GM19438 (cell line): ENCODE measurements at regions not wholly inside any gene's neighbourhood (a gene's known extent, or its start where the extent isn't known, plus 50 kb on each side); places are given as distances from the start of the nearest gene placed in this dataset.
"Not testable (repeated sequence)": the region's sequence is repeated elsewhere in the genome, so short reads cannot be mapped to it uniquely, and the experiment has no call there.

Experiments
- ATAC-seq: cut with Tn5 transposase; IDR thresholded peaks from one replicate; pipeline ENCODE4 v1.9.1; 2021; ENCODE audit warnings: low read depth; ENCODE audit not compliant: unreplicated experiment

GRCh38 chr7:69036301-69036700 is 562.0 kb upstream of the AUTS2 start:
- no peak for ATAC-seq

DNA sequence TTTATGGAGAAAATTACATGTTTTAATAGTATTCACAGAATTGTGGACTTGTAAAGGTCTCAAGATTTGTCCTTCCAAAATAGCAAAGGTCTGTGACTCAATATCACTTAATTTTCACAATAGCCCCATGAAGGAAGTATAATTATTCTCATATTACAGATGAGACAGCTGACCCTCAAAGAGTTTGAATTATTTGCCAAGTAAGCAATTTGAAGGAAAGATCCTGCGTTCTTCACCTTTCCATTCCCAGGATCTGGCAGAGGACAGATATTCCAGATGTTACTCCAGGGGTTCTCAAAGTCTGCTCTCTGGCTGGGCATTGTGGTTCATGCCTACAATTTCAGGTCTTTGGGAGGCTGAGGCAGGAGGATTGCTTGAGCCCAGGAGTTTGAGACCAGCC is 559.4 kb upstream of the AUTS2 start:
- no peak for ATAC-seq

- no peak for ATAC-seq
These were observed 556.1 kb upstream of the AUTS2 start for GRCh38 chr7:69042138-69042537.

GRCh38 chr7:69047151-69047754 is 551.0 kb upstream of the AUTS2 start:
- ATAC-seq: no peak

DNA sequence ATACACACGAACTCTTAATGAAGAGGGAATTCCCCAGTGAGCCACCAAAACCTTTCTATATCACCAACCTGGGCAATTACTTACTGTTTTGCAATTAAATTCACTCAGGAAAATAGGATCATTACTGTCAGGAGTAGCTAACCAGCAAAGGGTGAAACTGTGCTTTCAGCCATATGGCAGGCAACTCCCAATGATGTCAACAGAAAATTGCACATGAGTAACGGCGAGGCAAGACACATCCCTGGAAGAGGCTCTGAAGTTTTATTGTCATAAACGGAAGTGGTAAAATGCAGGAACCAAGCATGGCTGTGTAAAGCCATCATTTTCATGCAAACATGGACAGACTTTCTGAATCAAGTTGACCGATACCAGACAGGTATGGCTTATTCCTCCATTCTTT is 548.9 kb upstream of the AUTS2 start:
- no peak for ATAC-seq

GRCh38 chr7:69052447-69052846 is 545.8 kb upstream of the AUTS2 start:
- no peak for ATAC-seq

DNA sequence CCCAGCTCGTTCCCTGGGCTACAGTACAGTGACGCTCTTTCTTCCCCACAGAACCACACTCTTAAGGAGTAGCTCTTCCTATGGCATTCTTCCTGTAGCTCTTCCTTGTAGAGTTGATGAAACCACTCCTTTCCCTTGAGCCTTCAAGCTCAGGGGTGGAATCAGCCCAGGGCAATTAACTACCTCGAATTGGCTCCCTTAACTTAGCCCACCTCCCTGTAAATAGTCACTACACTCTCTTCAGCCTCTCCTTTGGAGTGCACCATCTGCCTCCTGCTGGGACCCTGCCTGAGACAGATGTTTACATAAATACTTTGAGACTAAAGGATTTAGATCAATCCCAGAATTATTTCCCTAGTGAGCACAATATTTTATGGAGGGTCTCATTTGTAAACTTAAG is 537.8 kb upstream of the AUTS2 start:
- ATAC-seq: no peak

DNA sequence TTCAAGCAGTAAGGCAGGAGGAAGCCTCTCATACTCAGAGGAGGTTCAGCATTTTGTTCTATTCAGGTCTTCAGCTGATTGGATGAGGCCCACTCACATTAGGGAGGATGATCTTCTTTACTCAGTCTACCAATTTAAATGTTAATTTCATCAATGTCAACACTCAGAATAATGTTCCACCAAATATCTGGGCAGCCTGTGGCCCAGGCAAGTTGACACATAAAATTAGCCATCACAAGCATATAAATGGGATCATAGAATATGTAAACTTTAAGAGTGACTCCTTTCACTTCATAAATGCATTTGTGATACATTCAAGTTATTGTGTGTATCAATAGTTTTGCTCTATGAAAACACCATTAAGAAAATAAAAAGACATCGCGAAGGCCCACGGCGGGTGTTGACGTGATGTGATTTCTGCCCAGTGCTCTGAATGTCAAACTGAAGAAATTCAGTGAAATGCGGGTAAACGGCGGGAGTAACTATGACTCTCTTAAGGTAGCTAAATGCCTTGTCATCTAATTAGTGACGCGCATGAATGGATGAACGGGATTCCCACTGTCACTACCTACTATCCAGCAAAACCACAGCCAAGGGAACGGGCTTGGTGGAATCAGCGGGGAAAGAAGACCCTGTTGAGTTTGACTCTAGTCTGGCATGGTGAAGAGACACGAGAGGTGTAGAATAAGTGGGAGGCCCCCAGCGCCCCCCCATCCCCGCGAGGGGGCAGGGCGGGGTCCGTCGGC is 536.1 kb upstream of the AUTS2 start:
- ATAC-seq: no peak

DNA sequence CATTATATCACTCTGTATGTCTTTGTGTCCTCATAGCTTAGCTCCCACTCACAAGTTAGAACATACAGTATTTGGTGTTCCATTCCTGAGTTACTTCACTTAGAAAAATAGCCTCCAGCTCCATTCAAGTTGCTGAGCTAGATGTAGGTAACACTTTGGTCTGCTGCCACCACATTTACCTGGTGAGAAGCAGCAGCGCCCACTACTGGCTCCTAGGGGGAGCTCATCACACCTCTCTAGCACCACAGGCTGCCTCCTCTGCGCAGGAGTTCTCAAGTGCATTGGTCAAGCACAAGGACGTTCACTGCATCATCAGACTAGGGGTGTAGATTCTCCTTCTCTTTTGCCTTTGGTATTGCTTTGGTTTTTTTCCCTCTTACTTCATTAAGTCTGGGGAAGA is 530.9 kb upstream of the AUTS2 start:
- ATAC-seq: no peak

DNA sequence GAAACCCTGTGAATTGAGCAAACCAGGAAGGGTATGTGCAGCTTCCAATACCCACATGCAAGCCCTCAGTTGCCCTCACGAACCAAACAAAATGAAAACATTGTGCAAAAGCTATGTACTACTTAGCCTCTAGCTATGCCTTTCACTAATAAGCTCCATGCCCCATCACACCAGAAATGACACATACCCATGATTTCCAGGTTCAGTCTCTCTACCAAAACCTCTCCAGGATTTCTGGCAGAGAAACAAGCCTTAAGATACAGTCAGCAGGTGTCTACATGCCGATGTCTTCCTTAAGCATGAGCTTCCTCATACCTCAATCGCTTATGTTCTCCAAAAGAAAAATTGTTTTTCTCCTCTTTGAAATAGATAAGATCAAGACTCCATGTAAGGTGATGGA is 527.8 kb upstream of the AUTS2 start:
- no peak for ATAC-seq

DNA sequence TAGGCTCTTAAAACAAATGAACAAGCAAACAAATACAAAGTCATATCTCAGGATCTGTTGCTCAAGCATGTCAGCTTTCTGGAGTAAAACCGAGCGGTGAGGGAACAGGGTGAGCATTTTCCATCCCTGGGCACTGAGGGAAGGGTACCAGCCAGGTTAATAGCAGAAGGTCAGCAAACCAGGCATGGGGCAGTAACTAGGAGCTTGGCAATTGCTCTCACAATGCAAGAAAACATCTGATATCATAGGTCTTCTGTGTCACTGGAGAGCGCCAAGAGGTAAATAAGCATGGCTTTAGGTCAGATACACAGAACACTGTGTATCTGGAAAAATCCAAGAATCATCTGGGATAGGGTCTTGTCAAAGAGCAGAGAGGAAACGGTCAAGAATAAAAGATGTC is 521.7 kb upstream of the AUTS2 start:
- ATAC-seq: no peak

DNA sequence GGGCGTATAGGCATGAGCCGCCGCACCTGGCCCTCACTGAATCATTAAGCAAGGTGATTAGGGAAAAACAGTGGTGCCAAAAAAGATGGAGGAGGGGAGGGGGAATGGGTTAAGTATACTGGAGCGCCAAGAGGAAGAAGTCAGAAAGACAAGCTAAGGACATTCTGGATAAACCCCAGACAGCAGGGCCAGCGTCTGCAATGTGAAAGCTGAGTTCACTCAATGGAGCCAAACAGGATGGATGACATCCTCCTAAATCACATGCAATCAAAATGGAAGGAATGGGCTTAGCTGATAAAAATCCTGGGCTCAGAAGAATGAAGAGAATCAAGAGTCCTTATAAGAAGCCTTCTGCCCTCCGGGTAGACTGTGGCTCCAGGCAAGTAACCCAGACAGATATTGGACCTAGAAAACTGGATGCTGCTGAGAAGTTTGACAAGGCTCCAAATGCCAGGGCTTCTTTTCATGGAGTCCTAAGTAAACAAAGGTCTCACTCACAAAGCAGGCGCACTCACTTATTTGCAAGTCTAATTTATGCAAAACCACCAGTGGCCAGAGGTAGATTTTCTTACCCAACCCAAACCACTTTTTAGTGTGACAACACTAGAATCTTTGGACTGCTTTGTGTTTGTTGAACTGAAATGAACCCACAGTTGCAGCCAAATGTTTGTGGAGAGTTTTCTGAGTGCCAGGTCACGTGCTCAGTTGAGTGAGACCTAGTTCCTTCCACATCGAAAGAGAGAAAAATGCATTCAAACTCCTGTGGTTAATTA is 519.1 kb upstream of the AUTS2 start:
- ATAC-seq: no peak

- not testable (repeated sequence) for ATAC-seq
These were observed 511.0 kb upstream of the AUTS2 start for GRCh38 chr7:69087281-69087680.

DNA sequence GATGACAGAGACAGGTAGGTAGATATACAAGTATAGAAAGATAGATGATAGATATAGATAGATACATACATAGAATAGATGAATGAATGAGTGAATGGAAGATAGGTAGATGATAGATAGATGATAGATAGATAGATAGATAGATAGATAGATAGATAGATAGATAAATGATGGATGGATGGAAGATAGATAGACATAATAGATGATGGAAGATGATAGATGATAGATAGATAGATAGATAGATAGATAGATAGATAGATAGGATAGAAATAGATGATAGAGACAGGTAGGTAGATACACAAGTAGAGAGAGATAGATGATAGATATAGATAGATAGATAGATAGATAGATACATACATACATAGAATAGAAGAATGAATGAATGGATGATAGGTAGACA is 510.1 kb upstream of the AUTS2 start:
- ATAC-seq: no peak

DNA sequence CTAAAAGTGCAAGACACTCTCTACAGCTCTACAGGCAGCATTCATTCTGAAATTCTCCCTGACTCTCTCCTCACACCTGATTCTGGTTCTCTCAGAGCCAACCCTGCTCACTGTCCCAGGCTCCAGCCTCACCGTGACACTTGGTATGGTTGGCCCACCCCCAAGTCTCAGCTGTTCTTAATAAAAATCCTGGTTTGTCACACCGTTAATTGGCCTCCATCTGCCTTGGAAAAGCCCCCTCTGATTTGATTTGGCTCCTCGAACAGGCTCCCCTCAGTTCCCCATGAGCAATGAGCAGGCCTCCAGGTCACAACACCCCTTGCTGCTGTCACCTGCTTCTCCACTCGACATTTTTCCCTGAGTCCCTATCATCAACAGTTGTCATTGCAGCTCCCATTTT is 507.3 kb upstream of the AUTS2 start:
- no peak for ATAC-seq

DNA sequence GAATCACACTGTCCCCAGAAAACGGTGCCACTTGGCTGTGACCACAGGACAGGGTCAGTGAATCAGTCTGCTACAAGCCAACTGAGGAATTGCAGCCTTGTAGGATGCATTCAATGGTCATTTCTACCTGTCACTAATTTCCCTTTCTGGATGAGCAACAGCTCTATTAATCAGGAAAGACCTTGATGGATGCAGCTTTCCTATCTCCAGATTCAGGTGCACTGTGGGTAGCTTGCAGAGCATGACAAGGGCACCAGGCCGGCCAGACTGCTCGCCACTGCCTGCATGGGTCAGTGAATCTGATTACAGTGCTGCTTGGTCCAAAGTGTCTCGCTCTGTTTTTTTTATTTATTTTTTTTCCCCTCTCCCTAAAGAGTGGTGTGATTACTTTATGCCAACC is 506.8 kb upstream of the AUTS2 start:
- no peak for ATAC-seq

DNA sequence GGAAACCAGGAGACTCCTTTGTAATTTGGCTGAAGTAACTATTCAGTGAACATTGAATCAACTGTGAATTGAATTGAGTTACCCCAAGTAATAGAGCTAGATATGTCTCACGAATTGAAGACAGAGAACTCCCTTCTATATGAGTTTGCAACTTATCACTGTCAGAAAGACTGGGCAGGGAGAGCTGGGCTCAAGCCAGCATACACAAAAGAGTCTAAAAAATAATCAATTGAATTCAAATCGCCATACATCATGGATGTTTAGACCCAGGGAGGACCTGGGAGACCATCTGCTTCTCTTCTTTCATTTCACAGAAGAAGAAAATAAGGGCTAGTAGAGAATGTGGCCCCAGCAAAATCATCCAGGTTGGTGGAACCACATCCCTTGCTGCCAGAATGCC is 503.1 kb upstream of the AUTS2 start:
- ATAC-seq: no peak

- no peak for ATAC-seq
These were observed 502.6 kb upstream of the AUTS2 start for GRCh38 chr7:69095649-69096048.

- ATAC-seq: no peak
These were observed 494.3 kb upstream of the AUTS2 start for GRCh38 chr7:69104023-69104422.

DNA sequence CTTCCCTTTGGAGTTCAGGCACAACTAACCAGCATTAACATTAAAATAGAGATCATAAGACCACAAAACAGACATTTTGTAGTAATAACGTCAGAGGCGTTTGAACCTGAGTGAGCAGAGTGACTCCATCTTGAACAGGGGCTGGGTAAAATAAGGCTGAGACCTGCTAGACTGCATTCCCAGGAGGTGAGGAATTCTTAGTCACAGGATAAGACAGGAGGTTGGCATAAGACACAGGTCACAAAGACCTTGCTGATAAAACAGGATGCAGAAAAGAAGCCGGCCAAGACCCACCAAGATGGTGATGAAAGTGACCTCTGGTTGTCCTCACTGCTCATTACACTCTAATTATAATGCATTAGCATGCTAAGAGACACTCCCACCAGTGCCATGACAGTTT is 493.2 kb upstream of the AUTS2 start:
- no peak for ATAC-seq

DNA sequence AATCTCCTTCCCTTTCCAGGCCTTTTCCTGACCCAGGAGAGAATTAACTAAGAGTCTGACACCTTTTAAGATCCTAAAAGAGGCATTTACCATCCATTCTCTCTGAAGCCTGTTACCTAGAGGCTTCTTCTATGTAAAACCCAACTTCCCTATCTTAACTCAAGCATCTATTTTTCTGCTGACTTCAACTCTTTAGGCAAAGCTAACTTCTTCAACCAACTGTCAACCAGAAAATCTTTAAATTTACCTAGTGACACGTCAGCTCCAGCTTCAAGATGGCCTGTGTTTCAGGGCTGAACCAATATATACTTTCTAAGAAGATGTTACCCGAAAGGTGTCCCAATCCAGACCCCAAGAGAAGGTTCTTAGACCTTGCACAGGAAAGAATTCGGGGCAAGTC is 492.3 kb upstream of the AUTS2 start:
- ATAC-seq: no peak

DNA sequence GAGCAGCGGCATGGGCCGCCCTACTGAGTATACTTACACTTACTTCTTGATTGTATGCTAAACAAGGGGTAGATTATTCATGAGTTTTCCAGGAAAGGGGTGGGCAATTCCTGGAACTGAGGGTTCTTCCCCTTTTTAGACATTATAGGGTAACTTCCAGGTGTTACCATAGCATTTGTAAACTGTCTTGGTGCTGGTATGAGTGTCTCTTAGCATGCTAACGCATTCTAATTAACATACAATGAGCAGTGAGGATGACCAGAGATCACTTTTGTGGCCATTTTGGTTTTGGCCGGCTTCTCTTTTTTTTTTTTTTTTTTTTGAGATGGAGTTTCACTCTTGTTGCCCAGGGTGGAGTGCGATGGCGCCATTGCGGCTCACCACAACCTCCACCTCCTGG is 491.8 kb upstream of the AUTS2 start:
- ATAC-seq: not testable (repeated sequence)
